IMR-90 (cell line): ENCODE measurements at regions not wholly inside any gene's neighbourhood (a gene's known extent, or its start where the extent isn't known, plus 50 kb on each side); places are given as distances from the start of the nearest gene placed in this dataset.

Experiments used
- ATAC-seq: fragments of 200-7000 bp; cut with Tn5 transposase; 2 replicates; pipeline ENCODE4 v1.9.1; 2020; ENCODE audit warnings: low read depth, mild to moderate bottlenecking, moderate library complexity
- BruUV-seq: library from RNA; stranded (reverse); fragments of 400-500 nt; replicated peaks from 2 replicates; lab custom pipeline; 2021; lab: Mats Ljungman, UMichigan
- CTCF ChIA-PET: fragments of 300-600 bp; formaldehyde crosslinking; extraction: SDS; loops from one replicate; lab custom pipeline; 2021; ENCODE audit warnings: antibody characterized with exemption; lab: Yijun Ruan, JAX
- POLR2A ChIA-PET: fragments of 300-600 bp; sonication (Branson Sonifier 250); formaldehyde crosslinking; loops from one replicate; lab custom pipeline; 2022; ENCODE audit warnings: antibody characterized with exemption; ENCODE audit not compliant: unreplicated experiment; lab: Charles Lee
- DNase-seq: peaks from one replicate; pipeline ENCODE4 v3.0.0; 2013
- H2AFZ ChIP-seq: replicated peaks from 2 replicates; pipeline ENCODE3; 2013; ENCODE audit warnings: low read length, mild to moderate bottlenecking; ENCODE audit not compliant: poor library complexity
- H2AK5ac ChIP-seq: 2 replicates; pipeline ENCODE4 v1.6.1; 2013; ENCODE audit warnings: low read depth, low read length, inconsistent platforms
- H2AK9ac ChIP-seq: replicated peaks from 2 replicates; pipeline ENCODE3; 2013; ENCODE audit warnings: mild to moderate bottlenecking, low read depth, low read length, moderate library complexity; ENCODE audit not compliant: poor library complexity
- H2BK120ac ChIP-seq: 2 replicates; pipeline ENCODE4 v1.6.1; 2013; ENCODE audit warnings: low read depth, low read length, inconsistent platforms
- H2BK15ac ChIP-seq: 3 replicates; pipeline ENCODE4 v1.6.1; 2013; ENCODE audit warnings: low read depth, low read length, inconsistent platforms
- H2BK20ac ChIP-seq: 2 replicates; pipeline ENCODE4 v1.6.1; 2013; ENCODE audit warnings: low read depth, mild to moderate bottlenecking, inconsistent platforms, low read length, moderate library complexity
- H2BK5ac ChIP-seq: 2 replicates; pipeline ENCODE4 v1.6.1; 2013; ENCODE audit warnings: mild to moderate bottlenecking, low read depth, low read length, inconsistent platforms; ENCODE audit not compliant: poor library complexity, severe bottlenecking
- H3K14ac ChIP-seq: replicated peaks from 2 replicates; pipeline ENCODE4 v1.6.1; 2013; ENCODE audit warnings: low read depth, low read length, inconsistent platforms
- H3K18ac ChIP-seq: 2 replicates; pipeline ENCODE4 v1.6.1; 2013; ENCODE audit warnings: low read depth, low read length, control low read depth
- H3K23ac ChIP-seq: 2 replicates; pipeline ENCODE4 v1.6.1; 2013; ENCODE audit warnings: low read depth, low read length, inconsistent platforms
- H3K27ac ChIP-seq: 2 replicates; pipeline ENCODE4 v1.5.1; 2013; ENCODE audit warnings: mild to moderate bottlenecking, control low read depth, low read length; ENCODE audit not compliant: insufficient read depth
- H3K27me3 ChIP-seq: 2 replicates; pipeline ENCODE4 v1.6.1; 2013; ENCODE audit warnings: low read length; ENCODE audit not compliant: control insufficient read depth, insufficient read depth
- H3K36me3 ChIP-seq: 2 replicates; pipeline ENCODE4 v1.6.1; 2013; ENCODE audit warnings: low read length, mixed read lengths; ENCODE audit not compliant: control insufficient read depth, insufficient read depth
- H3K4ac ChIP-seq: 2 replicates; pipeline ENCODE4 v1.6.1; 2013; ENCODE audit warnings: low read depth, low read length, inconsistent platforms
- H3K4me1 ChIP-seq: 2 replicates; pipeline ENCODE4 v1.6.1; 2013; ENCODE audit warnings: low read length, mixed read lengths; ENCODE audit not compliant: control insufficient read depth, insufficient read depth
- H3K4me2 ChIP-seq: 2 replicates; pipeline ENCODE4 v1.6.1; 2013; ENCODE audit warnings: low read depth, mild to moderate bottlenecking, control low read depth, low read length, moderate library complexity
- H3K4me3 ChIP-seq: 2 replicates; pipeline ENCODE4 v1.5.1; 2013; ENCODE audit warnings: low read depth, mild to moderate bottlenecking, control low read depth, low read length, moderate library complexity; ENCODE audit not compliant: insufficient read depth
- H3K56ac ChIP-seq: 2 replicates; pipeline ENCODE4 v1.6.1; 2013; ENCODE audit warnings: low read length, inconsistent platforms; ENCODE audit not compliant: insufficient read depth; ENCODE audit errors: extremely low read depth
- H3K79me1 ChIP-seq, 2 experiments: 2 replicates each; pipeline ENCODE4 v1.6.1; 2013; ENCODE audit warnings: low read length in 2 of 2, inconsistent platforms in 1 of 2, low read depth in 1 of 2
- H3K9ac ChIP-seq: 2 replicates; pipeline ENCODE4 v1.6.1; 2013; ENCODE audit warnings: low read depth, low read length, control low read depth
- H3K9me1 ChIP-seq: 2 replicates; pipeline ENCODE4 v1.6.1; 2013; ENCODE audit warnings: low read length, inconsistent platforms; ENCODE audit not compliant: insufficient read depth
- H3K9me3 ChIP-seq: 2 replicates; pipeline ENCODE4 v1.6.1; 2013; ENCODE audit warnings: low read length; ENCODE audit not compliant: control insufficient read depth, insufficient read depth
- H4K20me1 ChIP-seq: 2 replicates; pipeline ENCODE4 v1.6.1; 2013; ENCODE audit warnings: low read length, inconsistent platforms; ENCODE audit not compliant: insufficient read depth
- H4K5ac ChIP-seq: 2 replicates; pipeline ENCODE4 v1.6.1; 2013; ENCODE audit warnings: mild to moderate bottlenecking, low read depth, low read length, control low read depth
- H4K8ac ChIP-seq, 2 experiments: 2 replicates each; pipeline ENCODE4 v1.6.1; 2013; ENCODE audit warnings: low read depth in 2 of 2, low read length in 2 of 2, control low read depth in 1 of 2, inconsistent platforms in 1 of 2
- H4K91ac ChIP-seq: 2 replicates; pipeline ENCODE4 v1.6.1; 2013; ENCODE audit warnings: low read depth, low read length, inconsistent platforms; ENCODE audit not compliant: insufficient read depth
- CHD1 ChIP-seq: IDR thresholded peaks from 2 replicates; pipeline ENCODE4 v1.6.1; 2012; ENCODE audit warnings: low read depth, low read length, improper control_type of control experiment
- ELK1 ChIP-seq: fragments of 150-350 bp; IDR thresholded peaks from 2 replicates; pipeline ENCODE4 v1.6.1; 2016; ENCODE audit warnings: low read depth, mild to moderate bottlenecking, low read length, moderate library complexity, borderline replicate concordance
- FOS ChIP-seq: fragments of 150-350 bp; IDR thresholded peaks from 2 replicates; pipeline ENCODE4 v1.6.1; 2016; ENCODE audit warnings: low read depth, low read length
- MXI1 ChIP-seq: IDR thresholded peaks from 2 replicates; pipeline ENCODE4 v1.6.1; 2012; ENCODE audit warnings: low read depth, mild to moderate bottlenecking, low read length, moderate library complexity, borderline replicate concordance
- NFE2L2 ChIP-seq: fragments of 150-350 bp; IDR thresholded peaks from 2 replicates; pipeline ENCODE4 v1.6.1; 2016; ENCODE audit warnings: low read depth, mild to moderate bottlenecking, low read length
- POLR2A ChIP-seq: IDR thresholded peaks from 2 replicates; pipeline ENCODE4 v1.6.1; 2012; ENCODE audit warnings: mild to moderate bottlenecking, low read depth, low read length
- RAD21 ChIP-seq: IDR thresholded peaks from 2 replicates; pipeline ENCODE4 v1.6.1; 2012; ENCODE audit warnings: low read length, improper control_type of control experiment
- RCOR1 ChIP-seq: IDR thresholded peaks from 2 replicates; pipeline ENCODE4 v1.6.1; 2012; ENCODE audit warnings: mild to moderate bottlenecking, low read length, improper control_type of control experiment; ENCODE audit not compliant: insufficient replicate concordance
- WGBS, 2 experiments: methylation state at CpG; one replicate each; pipeline versions ENCODE4 v1.1.5 to v1.1.7; 2013; ENCODE audit warnings: missing lambda C conversion rate in 2 of 2; ENCODE audit not compliant: insufficient read length in 1 of 2; ENCODE audit errors: extremely low coverage in 2 of 2; 5-methylcytosine and 5-hydroxymethylcytosine counted together
- dilution Hi-C: fragments of 300-500 bp; cut with HindIII; formaldehyde crosslinking; loops from one replicate; pipeline ENCODE4 v1.14.3; 2018; ENCODE audit warnings: low sequenced_read_pairs; ENCODE audit not compliant: unreplicated experiment
- in situ Hi-C: fragments of 300-500 bp; cut with MboI; formaldehyde crosslinking; loops from 3 replicates; pipeline ENCODE4 v1.14.3; 2019; ENCODE audit warnings: low sequenced_read_pairs, inconsistent platforms, mixed read lengths
- intact Hi-C: fragments of 100-400 bp; cut with micrococcal nuclease; formaldehyde crosslinking; loops from 2 replicates; pipeline ENCODE4 v1.10.0; 2022
- TF ChIP-seq, protein P1 (sequence below): conservative IDR thresholded peaks from 2 replicates; pipeline ENCODE4 v1.5.1; 2012; ENCODE audit warnings: mild to moderate bottlenecking, low read depth, low read length, improper control_type of control experiment

DNA sequence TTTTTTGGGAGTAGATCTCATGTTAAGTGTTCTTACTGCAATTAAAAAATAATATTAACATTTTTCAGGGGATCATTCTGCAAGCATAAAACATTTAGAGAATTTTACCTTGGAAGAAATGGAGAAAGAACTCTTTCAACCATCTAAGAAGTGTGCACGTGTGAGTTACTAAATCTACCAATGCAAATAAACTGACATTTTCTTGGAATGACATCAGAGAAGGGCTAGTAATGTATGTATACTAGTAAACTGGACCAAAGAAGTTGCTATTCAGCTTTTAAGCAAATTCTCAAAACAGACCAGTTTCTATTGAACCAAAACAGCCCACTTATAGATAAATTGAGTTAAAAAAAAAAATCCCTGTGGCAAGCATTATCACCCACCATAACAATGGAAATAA lies 191.2 kb downstream of the BTBD3 start:
- Histone ChIP-seq H3K23ac (no peak overlapping the region), H4K8ac (no peak overlapping the region), H3K9me1 (no peaks in the 10 kb centered on the region), H3K4me2 (no peak overlapping the region), H2BK15ac (no peak overlapping the region), H3K4ac (no peak overlapping the region), H2BK20ac (no peak overlapping the region), H3K9ac (no peak overlapping the region), H3K14ac (no peak overlapping the region), H3K4me3 (no peak overlapping the region), H2BK120ac (no peak overlapping the region), H3K56ac (no peak overlapping the region), H2AK5ac (no peak overlapping the region), H3K79me1 (no peaks in the 10 kb centered on the region), H3K18ac (no peak overlapping the region), H4K5ac (no peak overlapping the region), H3K36me3 (no peaks in the 10 kb centered on the region), H2AFZ (no peak overlapping the region), H2AK9ac (no peak overlapping the region), H3K4me1 (no peaks in the 10 kb centered on the region), H3K27ac (no peak overlapping the region), H3K27me3 (no peaks in the 10 kb centered on the region), H4K20me1 (no peaks in the 10 kb centered on the region), H3K9me3 (no peaks in the 10 kb centered on the region), H2BK5ac (no peak overlapping the region), H4K91ac (no peak overlapping the region)
- intact Hi-C loops, result no loop called here
- TF ChIP-seq, protein P1, sequence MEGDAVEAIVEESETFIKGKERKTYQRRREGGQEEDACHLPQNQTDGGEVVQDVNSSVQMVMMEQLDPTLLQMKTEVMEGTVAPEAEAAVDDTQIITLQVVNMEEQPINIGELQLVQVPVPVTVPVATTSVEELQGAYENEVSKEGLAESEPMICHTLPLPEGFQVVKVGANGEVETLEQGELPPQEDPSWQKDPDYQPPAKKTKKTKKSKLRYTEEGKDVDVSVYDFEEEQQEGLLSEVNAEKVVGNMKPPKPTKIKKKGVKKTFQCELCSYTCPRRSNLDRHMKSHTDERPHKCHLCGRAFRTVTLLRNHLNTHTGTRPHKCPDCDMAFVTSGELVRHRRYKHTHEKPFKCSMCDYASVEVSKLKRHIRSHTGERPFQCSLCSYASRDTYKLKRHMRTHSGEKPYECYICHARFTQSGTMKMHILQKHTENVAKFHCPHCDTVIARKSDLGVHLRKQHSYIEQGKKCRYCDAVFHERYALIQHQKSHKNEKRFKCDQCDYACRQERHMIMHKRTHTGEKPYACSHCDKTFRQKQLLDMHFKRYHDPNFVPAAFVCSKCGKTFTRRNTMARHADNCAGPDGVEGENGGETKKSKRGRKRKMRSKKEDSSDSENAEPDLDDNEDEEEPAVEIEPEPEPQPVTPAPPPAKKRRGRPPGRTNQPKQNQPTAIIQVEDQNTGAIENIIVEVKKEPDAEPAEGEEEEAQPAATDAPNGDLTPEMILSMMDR, result no peak
- TF ChIP-seq CHD1 (no peak), MXI1 (no peak), POLR2A (no peak), ELK1 (no peak), FOS (no peak), RAD21 (no peak), NFE2L2 (no peak), RCOR1 (no peak)
- ATAC-seq (no peak), DNase-seq (no peak)
- no TSS peak for BruUV-seq
- no CpG with 5 or more reads among the region's 1 CpG for WGBS, 2 experiments
- dilution Hi-C loops, result no loop called here
- POLR2A ChIA-PET, result no interaction called here
- CTCF ChIA-PET, result no interaction called here
- in situ Hi-C loops, result no loop called here
